ENCODE measurements at regions not wholly inside any gene's neighbourhood (a gene's known extent, or its start where the extent isn't known, plus 50 kb on each side); places are given as distances from the start of the nearest gene placed in this dataset. TPM values are rescaled to one million over a fixed set of nuclear protein-coding genes. Genes with fewer than 3 reads are reported as not detected.

- Histone ChIP-seq H3K27ac (no peak overlapping the region), H3K4me3 (replicated peaks in 1 of 3) (no peak overlapping the region), H3K36me3 (no peaks in the 10 kb centered on the region), H3K9me3 (no peaks in the 10 kb centered on the region), H3K27me3 (no peaks in the 10 kb centered on the region), H3K4me1 (no peaks in the 10 kb centered on the region)
- TF ChIP-seq, protein P1, sequence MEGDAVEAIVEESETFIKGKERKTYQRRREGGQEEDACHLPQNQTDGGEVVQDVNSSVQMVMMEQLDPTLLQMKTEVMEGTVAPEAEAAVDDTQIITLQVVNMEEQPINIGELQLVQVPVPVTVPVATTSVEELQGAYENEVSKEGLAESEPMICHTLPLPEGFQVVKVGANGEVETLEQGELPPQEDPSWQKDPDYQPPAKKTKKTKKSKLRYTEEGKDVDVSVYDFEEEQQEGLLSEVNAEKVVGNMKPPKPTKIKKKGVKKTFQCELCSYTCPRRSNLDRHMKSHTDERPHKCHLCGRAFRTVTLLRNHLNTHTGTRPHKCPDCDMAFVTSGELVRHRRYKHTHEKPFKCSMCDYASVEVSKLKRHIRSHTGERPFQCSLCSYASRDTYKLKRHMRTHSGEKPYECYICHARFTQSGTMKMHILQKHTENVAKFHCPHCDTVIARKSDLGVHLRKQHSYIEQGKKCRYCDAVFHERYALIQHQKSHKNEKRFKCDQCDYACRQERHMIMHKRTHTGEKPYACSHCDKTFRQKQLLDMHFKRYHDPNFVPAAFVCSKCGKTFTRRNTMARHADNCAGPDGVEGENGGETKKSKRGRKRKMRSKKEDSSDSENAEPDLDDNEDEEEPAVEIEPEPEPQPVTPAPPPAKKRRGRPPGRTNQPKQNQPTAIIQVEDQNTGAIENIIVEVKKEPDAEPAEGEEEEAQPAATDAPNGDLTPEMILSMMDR (IDR thresholded peaks at IDR 0.05): no peak
- TF ChIP-seq POLR2A (IDR thresholded peaks at IDR 0.05): no peak
- intact Hi-C loops (cut with DNase I): no loop called here
- no peak for DNase-seq
- WGBS, 2 donors: 93 to 96% methylated on average over 2 of the region's 2 CpGs
Observed at GRCh38 chr5:130260481-130260880, 356.2 kb downstream of the CHSY3 start.

DNA sequence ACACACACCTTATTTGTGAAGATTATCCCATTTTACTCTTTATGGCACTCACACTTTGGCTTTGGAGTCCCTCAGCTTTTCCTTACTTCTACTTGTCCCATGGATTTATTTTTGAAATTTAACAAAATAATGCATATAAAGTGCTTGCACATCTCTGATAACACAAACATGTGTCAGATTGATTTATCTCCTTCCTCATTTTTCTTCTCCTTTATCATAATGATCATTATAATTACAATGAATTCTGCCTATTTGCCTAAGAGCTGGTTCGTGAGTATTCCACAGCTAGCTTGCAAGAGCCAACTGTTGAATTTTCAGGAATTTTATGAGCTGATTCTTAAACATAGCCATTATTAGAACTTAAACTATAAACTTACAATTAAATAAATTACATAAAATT lies 347.7 kb downstream of the CHSY3 start:
- DNase-seq: no peak
- TF ChIP-seq, protein P1 (IDR thresholded peaks at IDR 0.05): no peak
- TF ChIP-seq POLR2A (IDR thresholded peaks at IDR 0.05): no peak
- no peaks in the 10 kb centered on the region for H3K27me3 ChIP-seq
- intact Hi-C loops (cut with DNase I): no loop called here
- no peaks in the 10 kb centered on the region for H3K4me1 ChIP-seq
- H3K4me3 ChIP-seq (replicated peaks in 1 of 3): no peak overlapping the region
- WGBS, 2 donors: 75% methylated on average over 1 of the region's 1 CpG
- no peaks in the 10 kb centered on the region for H3K9me3 ChIP-seq
- no peak overlapping the region for H3K27ac ChIP-seq
- H3K36me3 ChIP-seq: no peaks in the 10 kb centered on the region

- no peak for TF ChIP-seq POLR2A (IDR thresholded peaks at IDR 0.05)
- Histone ChIP-seq H3K4me3 (replicated peaks in 1 of 3) (no peak overlapping the region), H3K27ac (no peak overlapping the region), H3K27me3 (no peaks in the 10 kb centered on the region), H3K36me3 (no peaks in the 10 kb centered on the region), H3K4me1 (no peaks in the 10 kb centered on the region), H3K9me3 (no peaks in the 10 kb centered on the region)
- intact Hi-C loops (cut with DNase I): no loop called here
- no peak for DNase-seq
- WGBS, 2 donors: 68 to 84% methylated on average over 4 of the region's 4 CpGs
Observed at GRCh38 chr5:130243641-130244040, 339.4 kb downstream of the CHSY3 start.

- H3K4me1 ChIP-seq: no peaks in the 10 kb centered on the region
- no peak overlapping the region for H3K27ac ChIP-seq
- no peaks in the 10 kb centered on the region for H3K27me3 ChIP-seq
- no peak for DNase-seq
- TF ChIP-seq, protein P1 (IDR thresholded peaks at IDR 0.05): no peak
- no peak for TF ChIP-seq POLR2A (IDR thresholded peaks at IDR 0.05)
- H3K9me3 ChIP-seq: no peaks in the 10 kb centered on the region
- WGBS, 2 donors: 53 to 63% methylated on average over 3 of the region's 3 CpGs
- H3K36me3 ChIP-seq: no peaks in the 10 kb centered on the region
- H3K4me3 ChIP-seq (replicated peaks in 1 of 3): no peak overlapping the region
- intact Hi-C loops (cut with DNase I): no loop called here
Observed at GRCh38 chr5:130237721-130238120, 333.5 kb downstream of the CHSY3 start.

Small RNA genes in the stretch of these regions (small RNA-seq; reads per million reads assigned to genes)
- gene AC113367.2: not detected
- gene RNU7-53P: not detected

All from thyroid gland (tissue), 4 donors.